ENCODE measurements at regions not wholly inside any gene's neighbourhood (a gene's known extent, or its start where the extent isn't known, plus 50 kb on each side); places are given as distances from the start of the nearest gene placed in this dataset.

DNA sequence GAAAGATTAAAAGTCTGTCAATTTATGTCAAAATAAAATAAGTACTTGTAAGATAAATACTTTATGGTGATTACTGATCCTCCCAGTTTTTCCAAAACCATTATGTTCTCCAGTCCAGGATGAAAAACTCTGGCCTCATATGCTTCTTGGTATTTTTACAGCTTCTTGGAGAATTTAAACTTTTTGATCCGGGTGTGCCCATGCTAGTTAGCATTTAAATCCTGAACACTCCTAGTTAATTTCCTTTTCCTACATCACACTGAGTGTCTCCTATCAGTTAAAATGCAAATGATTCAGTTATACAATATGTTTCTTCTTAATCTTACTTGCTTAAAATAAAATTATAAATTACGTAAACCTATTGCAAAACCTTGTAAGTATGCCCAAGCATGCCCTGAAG, 499.9 kb upstream of the SLITRK6 start:
- Histone ChIP-seq H3K23ac (ENCODE audit: insufficient read length, low read depth, low read length) (no peak overlapping the region), H3K9me3 (ENCODE audit: control insufficient read depth, low read depth, low read length) (no peaks in the 10 kb centered on the region), H3K9ac (ENCODE audit: extremely low read depth, insufficient read length, low read length) (no peak overlapping the region), H3K23me2 (ENCODE audit: insufficient read length, low read depth, low read length, poor library complexity, severe bottlenecking) (no peaks in the 10 kb centered on the region), H3K18ac (ENCODE audit: insufficient read length, low read depth, low read length) (no peak overlapping the region), H3K27ac (ENCODE audit: insufficient read length, low read depth, low read length) (no peak overlapping the region), H4K20me1 (ENCODE audit: control insufficient read depth, insufficient read depth, insufficient read length) (no peaks in the 10 kb centered on the region), H2BK120ac (ENCODE audit: low read depth, low read length, poor library complexity, severe bottlenecking) (no peak overlapping the region), H3K79me2 (ENCODE audit: insufficient read depth, low read length) (no peaks in the 10 kb centered on the region), H3K56ac (ENCODE audit: insufficient read length, low read depth, low read length) (no peak overlapping the region), H3K4me1 (ENCODE audit: insufficient read depth, low read length) (no peaks in the 10 kb centered on the region), H3T11ph (ENCODE audit: low read length) (no peak overlapping the region), H2BK12ac (ENCODE audit: insufficient read length, low read depth, low read length) (no peak overlapping the region), H3K4ac (ENCODE audit: low read depth, low read length) (no peak overlapping the region), H2BK20ac (ENCODE audit: low read depth, low read length, poor library complexity, severe bottlenecking) (no peak overlapping the region), H2AFZ (ENCODE audit: low read length) (no peak overlapping the region), H3K27me3 (ENCODE audit: insufficient read depth, low read length) (no peaks in the 10 kb centered on the region), H2AK5ac (ENCODE audit: insufficient read length, low read length) (no peak overlapping the region), H3K14ac (ENCODE audit: insufficient read depth, low read length) (no peak overlapping the region), H4K91ac (ENCODE audit: insufficient read length, low read depth, low read length) (no peak overlapping the region), H2BK15ac (ENCODE audit: low read depth, low read length) (no peak overlapping the region), H2BK5ac (ENCODE audit: insufficient read length, low read length) (no peak overlapping the region), H3K4me2 (ENCODE audit: insufficient read depth, insufficient read length, low read length) (no peak overlapping the region), H4K8ac (replicated peaks; ENCODE audit: insufficient read length, low read depth, low read length) (no peak overlapping the region), H3K79me1 (ENCODE audit: insufficient read depth, low read depth, low read length, poor library complexity, severe bottlenecking) (no peaks in the 10 kb centered on the region), H4K5ac (ENCODE audit: insufficient read length, low read depth, low read length) (no peak overlapping the region)
- H3K36me3 Mint-ChIP-seq (ENCODE audit: insufficient read depth in 1 of 3, low read depth in 3 of 3), result no peaks in the 10 kb centered on the region
- no peaks in the 10 kb centered on the region for H3K9me3 Mint-ChIP-seq
- no peak overlapping the region for H3K4me3 Mint-ChIP-seq
- no peaks in the 10 kb centered on the region for H3K27me3 Mint-ChIP-seq (ENCODE audit: low read depth)
- no peak for DNase-seq
- WGBS (ENCODE audit: extremely low coverage, insufficient read length, low lambda C conversion rate), result no CpG with 5 or more reads among the region's 2 CpGs
- TF ChIP-seq, protein P1, sequence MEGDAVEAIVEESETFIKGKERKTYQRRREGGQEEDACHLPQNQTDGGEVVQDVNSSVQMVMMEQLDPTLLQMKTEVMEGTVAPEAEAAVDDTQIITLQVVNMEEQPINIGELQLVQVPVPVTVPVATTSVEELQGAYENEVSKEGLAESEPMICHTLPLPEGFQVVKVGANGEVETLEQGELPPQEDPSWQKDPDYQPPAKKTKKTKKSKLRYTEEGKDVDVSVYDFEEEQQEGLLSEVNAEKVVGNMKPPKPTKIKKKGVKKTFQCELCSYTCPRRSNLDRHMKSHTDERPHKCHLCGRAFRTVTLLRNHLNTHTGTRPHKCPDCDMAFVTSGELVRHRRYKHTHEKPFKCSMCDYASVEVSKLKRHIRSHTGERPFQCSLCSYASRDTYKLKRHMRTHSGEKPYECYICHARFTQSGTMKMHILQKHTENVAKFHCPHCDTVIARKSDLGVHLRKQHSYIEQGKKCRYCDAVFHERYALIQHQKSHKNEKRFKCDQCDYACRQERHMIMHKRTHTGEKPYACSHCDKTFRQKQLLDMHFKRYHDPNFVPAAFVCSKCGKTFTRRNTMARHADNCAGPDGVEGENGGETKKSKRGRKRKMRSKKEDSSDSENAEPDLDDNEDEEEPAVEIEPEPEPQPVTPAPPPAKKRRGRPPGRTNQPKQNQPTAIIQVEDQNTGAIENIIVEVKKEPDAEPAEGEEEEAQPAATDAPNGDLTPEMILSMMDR (conservative IDR thresholded peaks at IDR 0.05), result no peak
- no peak overlapping the region for H3K27ac Mint-ChIP-seq
- H3K4me1 Mint-ChIP-seq, result no peaks in the 10 kb centered on the region

All from H9 (cell line).